ENCODE measurements at regions not wholly inside any gene's neighbourhood (a gene's known extent, or its start where the extent isn't known, plus 50 kb on each side); places are given as distances from the start of the nearest gene placed in this dataset.

GRCh38 chr12:124411281-124411878 is 116.5 kb downstream of the RFLNA start:
- TF ChIP-seq CTCF (IDR thresholded peaks at IDR 0.05; ENCODE audit: insufficient read depth, low read length, poor library complexity, severe bottlenecking) (no peak), EZH2phosphoT487 (conservative IDR thresholded peaks at IDR 0.05; ENCODE audit: low read length) (no peak)

Measured in SU-DHL-6 (cell line).